ENCODE measurements at regions not wholly inside any gene's neighbourhood (a gene's known extent, or its start where the extent isn't known, plus 50 kb on each side); places are given as distances from the start of the nearest gene placed in this dataset.

DNA sequence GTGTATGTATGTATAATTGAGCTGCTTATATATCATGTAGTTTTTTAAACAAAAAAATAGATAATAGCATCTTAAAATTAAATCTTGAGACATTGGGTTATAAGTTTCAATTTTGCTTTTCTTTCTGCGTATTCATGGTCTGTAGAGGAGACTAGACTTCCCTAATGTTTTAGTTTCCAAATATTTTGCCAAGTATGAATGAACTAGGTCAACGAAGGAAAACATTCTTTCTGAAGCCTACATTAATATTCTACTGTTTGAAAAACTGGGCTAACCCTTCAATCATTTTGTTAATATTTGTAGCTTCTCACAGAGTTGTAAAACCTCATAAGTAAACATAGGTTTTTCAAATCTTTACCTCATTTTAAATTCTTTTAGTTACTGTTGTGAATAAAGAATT is 592.7 kb downstream of the USP25 start:
- TF ChIP-seq, protein P1, sequence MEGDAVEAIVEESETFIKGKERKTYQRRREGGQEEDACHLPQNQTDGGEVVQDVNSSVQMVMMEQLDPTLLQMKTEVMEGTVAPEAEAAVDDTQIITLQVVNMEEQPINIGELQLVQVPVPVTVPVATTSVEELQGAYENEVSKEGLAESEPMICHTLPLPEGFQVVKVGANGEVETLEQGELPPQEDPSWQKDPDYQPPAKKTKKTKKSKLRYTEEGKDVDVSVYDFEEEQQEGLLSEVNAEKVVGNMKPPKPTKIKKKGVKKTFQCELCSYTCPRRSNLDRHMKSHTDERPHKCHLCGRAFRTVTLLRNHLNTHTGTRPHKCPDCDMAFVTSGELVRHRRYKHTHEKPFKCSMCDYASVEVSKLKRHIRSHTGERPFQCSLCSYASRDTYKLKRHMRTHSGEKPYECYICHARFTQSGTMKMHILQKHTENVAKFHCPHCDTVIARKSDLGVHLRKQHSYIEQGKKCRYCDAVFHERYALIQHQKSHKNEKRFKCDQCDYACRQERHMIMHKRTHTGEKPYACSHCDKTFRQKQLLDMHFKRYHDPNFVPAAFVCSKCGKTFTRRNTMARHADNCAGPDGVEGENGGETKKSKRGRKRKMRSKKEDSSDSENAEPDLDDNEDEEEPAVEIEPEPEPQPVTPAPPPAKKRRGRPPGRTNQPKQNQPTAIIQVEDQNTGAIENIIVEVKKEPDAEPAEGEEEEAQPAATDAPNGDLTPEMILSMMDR (conservative IDR thresholded peaks at IDR 0.05; ENCODE audit: low read depth in 2 of 2): no peak
- no peak for TF ChIP-seq POLR2AphosphoS5 (IDR thresholded peaks at IDR 0.05; ENCODE audit: low read depth)
- TF ChIP-seq EZH2phosphoT487 (IDR thresholded peaks at IDR 0.05; ENCODE audit: unreplicated experiment): no peak

Measured in GM23338 (cell line).